ENCODE measurements at regions not wholly inside any gene's neighbourhood (a gene's known extent, or its start where the extent isn't known, plus 50 kb on each side); places are given as distances from the start of the nearest gene placed in this dataset.

- H3K27me3 ChIP-seq (ENCODE audit: control insufficient read depth, insufficient read depth, low read length, poor library complexity, severe bottlenecking), result no peaks in the 10 kb centered on the region
- WGBS, 2 experiments, result 94 to 97% methylated on average over 5 of the region's 5 CpGs
Measured at GRCh38 chr9:20095430-20096092, 306.7 kb upstream of the SLC24A2 start.

DNA sequence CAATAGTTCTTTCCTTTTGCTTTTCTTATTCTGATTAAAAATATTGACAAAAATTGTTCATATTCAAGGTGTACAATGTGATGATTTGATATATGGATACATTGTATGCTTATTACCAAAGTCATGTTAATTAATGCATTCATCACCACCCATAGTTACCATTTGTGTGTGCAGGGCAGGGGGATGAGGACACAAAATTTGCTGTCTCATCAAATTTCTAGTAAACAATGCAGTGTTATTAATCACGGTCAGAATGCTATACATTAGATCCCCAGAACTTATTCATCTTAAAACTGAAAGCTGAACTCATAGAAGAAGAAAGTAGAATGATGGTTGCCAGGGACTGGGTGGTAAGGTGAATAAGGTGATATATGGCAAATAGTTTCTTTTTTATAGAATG lies 303.7 kb upstream of the SLC24A2 start:
- no peaks in the 10 kb centered on the region for H3K27me3 ChIP-seq (ENCODE audit: control insufficient read depth, insufficient read depth, low read length, poor library complexity, severe bottlenecking)
- H3K27ac ChIP-seq (ENCODE audit: insufficient read depth, low read depth, low read length, poor library complexity, severe bottlenecking), result no peak overlapping the region
- H3K4me3 ChIP-seq (ENCODE audit: insufficient read depth, low read depth, low read length), result no peak overlapping the region
- H3K4me1 ChIP-seq (ENCODE audit: control insufficient read depth, insufficient read depth, low read length), result no peaks in the 10 kb centered on the region
- WGBS, 2 experiments, result 100% methylated on average over 1 of the region's 1 CpG; no CpG with 5 or more reads in 1 of the 2 experiments
- no peaks in the 10 kb centered on the region for H3K36me3 ChIP-seq (ENCODE audit: control insufficient read depth, insufficient read depth, low read length)
- no peaks in the 10 kb centered on the region for H3K9me3 ChIP-seq (ENCODE audit: control insufficient read depth, low read length)

More at GRCh38 chr9:20095430-20096092, 306.7 kb upstream of the SLC24A2 start:
- Histone ChIP-seq H3K36me3 (ENCODE audit: control insufficient read depth, insufficient read depth, low read length) (no peaks in the 10 kb centered on the region), H3K4me3 (ENCODE audit: insufficient read depth, low read depth, low read length) (no peak overlapping the region), H3K4me1 (ENCODE audit: control insufficient read depth, insufficient read depth, low read length) (no peaks in the 10 kb centered on the region), H3K27ac (ENCODE audit: insufficient read depth, low read depth, low read length, poor library complexity, severe bottlenecking) (no peak overlapping the region), H3K9me3 (ENCODE audit: control insufficient read depth, low read length) (no peaks in the 10 kb centered on the region)

DNA sequence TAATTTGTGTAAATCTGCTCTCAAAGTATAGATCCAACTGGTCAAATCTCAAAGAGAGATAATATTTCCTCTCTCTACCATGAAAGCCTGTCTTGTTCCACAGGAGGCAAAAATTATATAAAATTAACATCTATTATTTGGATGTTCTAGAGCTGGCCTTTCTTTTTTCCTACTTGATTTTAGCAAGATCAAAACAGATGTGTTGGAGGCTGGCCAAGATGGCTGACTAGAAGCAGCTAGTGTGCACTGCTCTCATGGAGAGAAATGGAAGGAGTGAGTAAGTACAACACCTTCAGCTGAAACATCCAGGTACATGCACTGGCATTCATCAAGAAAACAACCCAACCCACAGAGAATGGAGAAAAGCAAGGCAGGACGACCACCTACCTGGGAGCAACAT lies 298.6 kb upstream of the SLC24A2 start:
- Histone ChIP-seq H3K4me3 (ENCODE audit: insufficient read depth, low read depth, low read length) (no peak overlapping the region), H3K4me1 (ENCODE audit: control insufficient read depth, insufficient read depth, low read length) (no peaks in the 10 kb centered on the region), H3K27me3 (ENCODE audit: control insufficient read depth, insufficient read depth, low read length, poor library complexity, severe bottlenecking) (no peaks in the 10 kb centered on the region), H3K27ac (ENCODE audit: insufficient read depth, low read depth, low read length, poor library complexity, severe bottlenecking) (no peak overlapping the region), H3K9me3 (ENCODE audit: control insufficient read depth, low read length) (no peaks in the 10 kb centered on the region), H3K36me3 (ENCODE audit: control insufficient read depth, insufficient read depth, low read length) (no peaks in the 10 kb centered on the region)
- 86 to 100% methylated on average over 1 of the region's 1 CpG for WGBS, 2 experiments

DNA sequence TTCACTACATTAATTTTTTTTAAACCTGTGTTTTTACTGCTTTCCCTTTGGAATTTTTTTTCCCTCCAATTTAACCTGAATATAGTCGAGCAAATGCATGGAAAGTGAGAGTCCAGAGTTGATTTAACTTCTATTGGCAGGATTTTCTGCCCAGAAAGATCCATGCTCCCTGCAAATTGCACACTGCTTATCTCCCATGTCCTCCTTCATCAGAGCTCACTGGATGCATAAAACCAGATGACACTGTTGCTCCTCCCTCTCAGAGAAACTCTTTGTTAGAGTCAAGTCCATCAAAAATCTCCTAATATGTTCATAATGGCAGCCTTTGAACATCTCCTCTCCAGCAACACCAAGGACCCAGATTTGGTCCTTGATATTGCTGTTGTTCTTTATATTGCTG lies 297.0 kb upstream of the SLC24A2 start:
- 83 to 88% methylated on average over 1 of the region's 1 CpG for WGBS, 2 experiments
- H3K36me3 ChIP-seq (ENCODE audit: control insufficient read depth, insufficient read depth, low read length), result no peaks in the 10 kb centered on the region
- H3K9me3 ChIP-seq (ENCODE audit: control insufficient read depth, low read length), result no peaks in the 10 kb centered on the region
- H3K4me3 ChIP-seq (ENCODE audit: insufficient read depth, low read depth, low read length), result no peak overlapping the region
- no peak overlapping the region for H3K27ac ChIP-seq (ENCODE audit: insufficient read depth, low read depth, low read length, poor library complexity, severe bottlenecking)
- no peaks in the 10 kb centered on the region for H3K4me1 ChIP-seq (ENCODE audit: control insufficient read depth, insufficient read depth, low read length)
- no peaks in the 10 kb centered on the region for H3K27me3 ChIP-seq (ENCODE audit: control insufficient read depth, insufficient read depth, low read length, poor library complexity, severe bottlenecking)

DNA sequence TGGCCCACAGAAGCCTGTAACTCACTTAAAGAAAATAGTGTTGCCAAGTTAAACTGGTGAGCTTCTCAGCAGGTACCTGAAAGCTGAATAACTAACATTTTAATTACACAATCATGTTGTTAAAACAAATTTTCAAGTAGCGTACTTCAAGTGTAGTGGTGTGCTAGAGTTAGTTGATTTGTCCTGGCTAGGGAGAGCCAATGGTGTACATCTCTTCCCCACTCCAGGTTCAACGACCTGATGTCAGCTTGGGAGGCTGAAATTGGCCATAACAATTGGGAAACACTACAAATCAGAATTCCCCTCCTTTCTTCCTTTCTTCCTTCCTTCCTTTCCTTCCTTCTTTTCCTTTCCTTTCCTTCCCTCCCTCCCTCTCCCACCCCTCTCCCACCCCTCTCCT lies 295.3 kb upstream of the SLC24A2 start:
- 67 to 75% methylated on average over 1 to 2 of the region's 2 CpGs for WGBS, 2 experiments
- Histone ChIP-seq H3K9me3 (ENCODE audit: control insufficient read depth, low read length) (no peaks in the 10 kb centered on the region), H3K27me3 (ENCODE audit: control insufficient read depth, insufficient read depth, low read length, poor library complexity, severe bottlenecking) (no peaks in the 10 kb centered on the region), H3K36me3 (ENCODE audit: control insufficient read depth, insufficient read depth, low read length) (no peaks in the 10 kb centered on the region), H3K4me3 (ENCODE audit: insufficient read depth, low read depth, low read length) (no peak overlapping the region), H3K4me1 (ENCODE audit: control insufficient read depth, insufficient read depth, low read length) (no peaks in the 10 kb centered on the region), H3K27ac (ENCODE audit: insufficient read depth, low read depth, low read length, poor library complexity, severe bottlenecking) (no peak overlapping the region)

GRCh38 chr9:20083390-20083789 lies 294.6 kb upstream of the SLC24A2 start:
- Histone ChIP-seq H3K27ac (ENCODE audit: insufficient read depth, low read depth, low read length, poor library complexity, severe bottlenecking) (no peak overlapping the region), H3K4me1 (ENCODE audit: control insufficient read depth, insufficient read depth, low read length) (no peaks in the 10 kb centered on the region), H3K27me3 (ENCODE audit: control insufficient read depth, insufficient read depth, low read length, poor library complexity, severe bottlenecking) (no peaks in the 10 kb centered on the region), H3K4me3 (ENCODE audit: insufficient read depth, low read depth, low read length) (no peak overlapping the region), H3K9me3 (ENCODE audit: control insufficient read depth, low read length) (no peaks in the 10 kb centered on the region), H3K36me3 (ENCODE audit: control insufficient read depth, insufficient read depth, low read length) (no peaks in the 10 kb centered on the region)
- 91 to 95% methylated on average over 4 of the region's 4 CpGs for WGBS, 2 experiments

- Histone ChIP-seq H3K36me3 (ENCODE audit: control insufficient read depth, insufficient read depth, low read length) (no peaks in the 10 kb centered on the region), H3K27ac (ENCODE audit: insufficient read depth, low read depth, low read length, poor library complexity, severe bottlenecking) (no peak overlapping the region), H3K4me1 (ENCODE audit: control insufficient read depth, insufficient read depth, low read length) (no peaks in the 10 kb centered on the region), H3K4me3 (ENCODE audit: insufficient read depth, low read depth, low read length) (no peak overlapping the region), H3K27me3 (ENCODE audit: control insufficient read depth, insufficient read depth, low read length, poor library complexity, severe bottlenecking) (no peaks in the 10 kb centered on the region), H3K9me3 (ENCODE audit: control insufficient read depth, low read length) (no peaks in the 10 kb centered on the region)
- 86 to 91% methylated on average over 1 of the region's 1 CpG for WGBS, 2 experiments
Measured at GRCh38 chr9:20082831-20083230, 294.0 kb upstream of the SLC24A2 start.

DNA sequence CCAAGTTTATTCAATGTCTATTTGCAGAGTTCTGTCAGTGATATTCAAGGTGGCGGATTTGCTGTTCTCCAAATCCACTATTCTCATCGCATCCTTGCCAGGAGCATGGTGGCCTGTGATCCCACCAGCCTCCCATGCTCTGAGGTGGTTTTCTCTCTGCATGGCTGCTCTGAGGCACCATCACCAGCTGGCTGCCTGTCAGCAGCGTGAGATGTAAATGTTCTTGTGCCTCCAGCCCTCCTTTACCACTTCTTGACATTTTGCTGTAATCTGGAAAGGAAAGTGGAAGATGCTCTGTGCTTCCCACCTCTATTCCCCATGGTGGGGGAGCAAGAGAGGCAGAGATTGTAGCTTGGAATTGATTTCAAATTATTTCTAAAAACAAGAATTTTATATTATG lies 293.6 kb upstream of the SLC24A2 start:
- Histone ChIP-seq H3K9me3 (ENCODE audit: control insufficient read depth, low read length) (no peaks in the 10 kb centered on the region), H3K4me3 (ENCODE audit: insufficient read depth, low read depth, low read length) (no peak overlapping the region), H3K27ac (ENCODE audit: insufficient read depth, low read depth, low read length, poor library complexity, severe bottlenecking) (no peak overlapping the region), H3K36me3 (ENCODE audit: control insufficient read depth, insufficient read depth, low read length) (no peaks in the 10 kb centered on the region), H3K27me3 (ENCODE audit: control insufficient read depth, insufficient read depth, low read length, poor library complexity, severe bottlenecking) (no peaks in the 10 kb centered on the region), H3K4me1 (ENCODE audit: control insufficient read depth, insufficient read depth, low read length) (no peaks in the 10 kb centered on the region)
- 90 to 93% methylated on average over 3 of the region's 3 CpGs for WGBS, 2 experiments

DNA sequence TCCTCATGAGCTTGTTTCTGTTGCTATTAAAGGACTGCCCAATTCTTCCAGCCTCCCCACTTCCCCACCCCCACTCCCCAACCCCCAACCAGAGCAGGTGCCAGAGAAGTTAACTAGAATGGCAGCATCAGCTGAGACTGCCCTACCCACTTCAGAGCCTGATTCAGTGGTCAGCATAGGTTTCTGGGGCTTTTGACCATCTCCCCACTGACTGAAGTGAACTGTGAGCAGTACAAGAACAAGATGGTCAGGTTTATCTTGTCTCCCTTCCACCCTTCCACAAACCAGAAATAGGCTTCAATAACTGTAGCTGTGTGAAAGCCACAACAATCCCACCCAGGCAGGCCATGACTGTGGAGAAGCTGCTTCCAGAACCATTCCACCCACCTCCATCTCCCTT lies 289.4 kb upstream of the SLC24A2 start:
- no peaks in the 10 kb centered on the region for H3K27me3 ChIP-seq (ENCODE audit: control insufficient read depth, insufficient read depth, low read length, poor library complexity, severe bottlenecking)
- no peaks in the 10 kb centered on the region for H3K9me3 ChIP-seq (ENCODE audit: control insufficient read depth, low read length)
- H3K36me3 ChIP-seq (ENCODE audit: control insufficient read depth, insufficient read depth, low read length), result no peaks in the 10 kb centered on the region
- no peak overlapping the region for H3K4me3 ChIP-seq (ENCODE audit: insufficient read depth, low read depth, low read length)
- no peaks in the 10 kb centered on the region for H3K4me1 ChIP-seq (ENCODE audit: control insufficient read depth, insufficient read depth, low read length)
- no peak overlapping the region for H3K27ac ChIP-seq (ENCODE audit: insufficient read depth, low read depth, low read length, poor library complexity, severe bottlenecking)

- 55 to 63% methylated on average over 1 of the region's 1 CpG for WGBS, 2 experiments
Measured at GRCh38 chr9:20074291-20074690, 285.5 kb upstream of the SLC24A2 start.

DNA sequence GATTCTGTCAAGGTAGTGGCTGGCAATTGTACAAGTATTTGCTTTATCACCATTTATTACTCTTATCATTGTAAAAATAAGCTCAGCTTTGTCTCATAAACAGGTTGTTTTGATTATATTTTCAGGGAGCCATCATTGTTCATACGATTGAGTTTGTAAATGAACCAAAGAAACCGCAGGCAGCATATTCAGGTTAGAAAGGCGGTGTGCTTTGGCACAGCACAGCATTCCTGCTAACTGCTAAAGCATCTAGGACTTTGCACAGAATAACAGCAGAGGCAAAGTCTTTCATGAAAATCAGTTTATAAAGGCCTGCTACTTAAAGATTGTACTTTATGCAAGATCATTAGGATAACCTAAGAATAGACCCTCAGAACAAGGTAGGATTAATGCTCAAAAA lies 281.5 kb upstream of the SLC24A2 start:
- 94% methylated on average over 3 of the region's 3 CpGs for WGBS, 2 experiments
- peaks cover 4% of the 10 kb centered on the region for H3K4me1 ChIP-seq (ENCODE audit: control insufficient read depth, insufficient read depth, low read length)
- H3K36me3 ChIP-seq (ENCODE audit: control insufficient read depth, insufficient read depth, low read length), result no peaks in the 10 kb centered on the region

More at GRCh38 chr9:20074291-20074690, 285.5 kb upstream of the SLC24A2 start:
- Histone ChIP-seq H3K27me3 (ENCODE audit: control insufficient read depth, insufficient read depth, low read length, poor library complexity, severe bottlenecking) (no peaks in the 10 kb centered on the region), H3K9me3 (ENCODE audit: control insufficient read depth, low read length) (no peaks in the 10 kb centered on the region), H3K27ac (ENCODE audit: insufficient read depth, low read depth, low read length, poor library complexity, severe bottlenecking) (no peak overlapping the region), H3K4me1 (ENCODE audit: control insufficient read depth, insufficient read depth, low read length) (no peaks in the 10 kb centered on the region), H3K36me3 (ENCODE audit: control insufficient read depth, insufficient read depth, low read length) (no peaks in the 10 kb centered on the region), H3K4me3 (ENCODE audit: insufficient read depth, low read depth, low read length) (no peak overlapping the region)

More for the DNA sequence above, 281.5 kb upstream of the SLC24A2 start:
- Histone ChIP-seq H3K4me3 (ENCODE audit: insufficient read depth, low read depth, low read length) (no peak overlapping the region), H3K27ac (ENCODE audit: insufficient read depth, low read depth, low read length, poor library complexity, severe bottlenecking) (no peak overlapping the region), H3K27me3 (ENCODE audit: control insufficient read depth, insufficient read depth, low read length, poor library complexity, severe bottlenecking) (no peaks in the 10 kb centered on the region), H3K9me3 (ENCODE audit: control insufficient read depth, low read length) (no peaks in the 10 kb centered on the region)
